GM21825 (cell line): ENCODE measurements at regions not wholly inside any gene's neighbourhood (a gene's known extent, or its start where the extent isn't known, plus 50 kb on each side); places are given as distances from the start of the nearest gene placed in this dataset.
"Not testable (repeated sequence)": the region's sequence is repeated elsewhere in the genome, so short reads cannot be mapped to it uniquely, and the experiment has no call there.

Source experiments
- ATAC-seq: cut with Tn5 transposase; IDR thresholded peaks from one replicate; pipeline ENCODE4 v1.9.1; 2021; ENCODE audit warnings: mild to moderate bottlenecking, moderate library complexity; ENCODE audit not compliant: unreplicated experiment

- ATAC-seq: no peak
Observed at GRCh38 chr7:155377071-155377837, 79.6 kb downstream of the INSIG1 start.

DNA sequence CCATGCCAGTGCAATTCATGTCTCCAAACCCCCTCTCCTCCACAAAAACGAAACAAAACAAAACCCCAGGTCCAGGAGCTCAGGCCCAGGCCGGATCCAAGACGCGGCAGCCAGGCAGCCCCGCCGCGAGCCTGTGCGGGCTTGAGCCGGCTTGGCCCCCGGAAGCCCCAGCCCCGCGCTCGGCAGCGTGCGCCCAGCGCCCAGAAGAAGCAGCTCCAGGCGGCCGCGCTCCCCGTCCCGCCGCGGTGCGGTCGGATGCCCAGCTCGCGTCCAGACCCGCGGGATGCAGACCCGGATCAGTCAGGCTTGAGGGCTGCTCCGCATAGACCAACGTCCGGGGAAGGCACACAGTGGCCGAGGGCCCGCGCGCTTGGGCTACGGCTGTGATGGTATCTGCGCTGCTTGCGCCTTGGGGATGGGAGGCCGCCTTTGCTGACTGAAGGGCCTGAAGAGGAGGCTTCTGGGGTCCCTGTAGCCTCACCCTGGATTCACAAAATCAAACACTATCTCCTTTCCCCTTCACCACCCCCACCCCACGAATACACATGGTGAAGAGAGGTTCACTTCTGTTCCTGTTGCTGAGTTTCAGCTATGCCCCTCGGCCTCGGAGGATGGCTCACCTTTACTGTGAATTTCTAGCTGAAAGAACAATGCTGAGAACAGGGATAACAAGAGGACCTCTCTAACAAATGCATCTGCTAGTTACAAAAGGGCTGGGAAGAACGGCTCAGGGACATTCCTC, 79.9 kb upstream of the EN2 start:
- no peak for ATAC-seq

- ATAC-seq: no peak
Observed at GRCh38 chr7:155378580-155378934, 79.4 kb upstream of the EN2 start.

DNA sequence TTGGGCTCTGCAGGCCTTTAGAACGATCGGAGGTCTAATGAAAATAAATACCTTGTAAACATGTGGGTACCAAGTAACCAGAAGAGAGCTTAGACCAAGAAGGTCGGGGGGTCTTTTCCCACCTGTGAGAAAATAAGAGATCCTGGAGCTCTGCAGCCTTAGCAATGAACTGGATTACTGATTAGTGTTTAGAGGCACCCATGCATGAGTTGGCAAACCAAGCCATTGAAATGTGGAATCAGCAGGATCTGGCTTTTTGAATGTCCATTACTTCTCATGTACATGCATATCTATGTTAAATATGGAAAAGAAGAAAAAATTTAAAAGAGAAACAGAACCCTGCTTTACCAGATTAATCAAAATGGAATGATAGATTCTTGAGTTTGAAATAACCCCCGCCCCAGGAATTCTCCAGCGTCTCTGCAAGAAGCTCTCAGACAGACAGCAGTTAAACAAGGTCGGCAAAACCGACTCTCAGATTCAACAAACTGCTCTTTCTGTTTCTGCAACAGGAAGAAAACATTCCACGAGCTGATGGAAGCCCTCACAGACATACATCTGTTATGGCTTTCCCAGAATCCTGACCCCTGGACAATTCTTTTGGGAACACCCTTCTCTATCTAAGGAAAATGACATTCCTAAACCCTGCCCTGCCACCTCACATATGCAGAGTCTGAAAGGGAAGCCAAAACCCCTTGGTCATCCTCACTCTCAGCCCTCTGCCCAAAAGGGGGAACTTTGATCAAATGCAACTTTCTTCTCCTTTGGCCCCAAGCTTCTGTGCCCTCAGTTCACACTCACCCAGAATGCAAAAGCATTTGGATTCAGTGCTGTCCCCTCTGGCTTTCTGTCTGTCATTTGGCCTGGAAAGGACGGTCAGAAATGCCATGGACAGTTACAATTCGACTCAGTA, 78.7 kb upstream of the EN2 start:
- ATAC-seq: no peak

DNA sequence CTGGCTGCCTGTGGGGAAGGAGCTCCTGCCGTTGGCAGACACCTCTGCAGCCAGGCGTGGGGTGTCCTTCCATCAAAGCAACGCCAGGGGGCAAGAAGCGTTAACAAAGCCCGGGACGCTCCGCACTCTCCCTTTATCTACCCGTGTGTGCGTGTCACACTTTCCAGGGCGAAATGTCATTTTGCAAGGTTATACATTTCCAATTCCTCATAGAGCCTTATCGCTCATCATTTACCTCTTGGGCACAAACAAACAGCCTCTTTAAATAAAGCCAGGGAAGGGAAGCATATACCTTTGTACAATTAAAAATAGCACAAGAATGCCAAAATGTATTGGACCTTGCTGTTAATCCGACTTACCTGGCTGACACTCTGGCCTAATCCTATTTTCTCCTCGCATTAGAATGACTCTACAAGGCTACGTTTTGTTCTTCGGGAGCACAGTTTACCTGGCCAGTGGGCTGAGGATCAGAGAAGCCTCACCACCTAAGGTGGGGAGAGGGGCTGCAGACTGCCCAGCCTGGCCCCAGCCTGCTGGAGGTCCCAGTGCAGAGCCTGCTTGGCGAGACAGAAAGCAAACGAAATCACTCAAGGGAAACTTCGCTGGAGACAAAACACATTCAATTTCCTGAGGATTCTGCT, 77.6 kb upstream of the EN2 start:
- peak; percentile 61 for ATAC-seq

- no peak for ATAC-seq
Observed at GRCh38 chr7:155380976-155381851, 76.7 kb upstream of the EN2 start.

GRCh38 chr7:155381852-155382801, 75.8 kb upstream of the EN2 start:
- ATAC-seq: no peak

DNA sequence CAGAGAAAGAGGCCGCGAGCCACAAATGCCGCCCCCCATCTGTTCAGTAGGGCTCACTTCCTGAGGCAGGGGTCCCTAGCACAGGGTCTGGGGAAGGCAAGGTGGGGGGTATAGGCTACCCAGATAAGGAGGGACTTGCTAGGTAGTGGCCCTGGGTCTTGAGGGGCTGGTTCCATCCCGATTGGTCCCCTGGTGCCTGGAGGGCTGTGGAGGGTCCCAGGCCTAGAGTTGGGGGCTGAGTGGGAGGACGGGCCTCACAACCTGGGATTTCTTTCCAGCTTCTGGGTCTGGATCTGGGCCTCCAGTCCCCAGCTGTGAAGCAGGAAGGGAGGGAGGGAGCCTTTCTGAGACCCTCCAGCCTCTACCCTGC, 75.1 kb upstream of the EN2 start:
- ATAC-seq: no peak

GRCh38 chr7:155383756-155384491, 74.0 kb upstream of the EN2 start:
- ATAC-seq: no peak

DNA sequence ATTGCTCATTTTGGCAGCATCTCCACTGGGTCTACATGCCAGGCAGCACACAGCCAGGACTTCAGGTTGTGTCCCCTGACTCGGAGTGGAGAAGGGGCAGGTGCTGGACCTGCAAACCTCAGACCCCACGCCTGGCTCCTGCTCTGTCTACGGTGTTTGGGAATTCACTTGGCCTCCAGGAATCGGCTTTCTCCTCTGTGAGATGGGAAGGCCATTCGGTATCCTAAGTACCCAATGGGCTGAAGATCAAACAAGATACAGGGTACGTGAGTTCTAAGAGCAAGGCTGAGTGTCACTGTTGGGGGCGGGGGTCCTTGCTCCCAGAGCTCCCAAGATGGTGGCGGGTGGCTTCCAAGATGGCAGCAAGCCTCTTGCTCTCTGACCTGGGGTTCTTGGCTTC, 73.2 kb upstream of the EN2 start:
- ATAC-seq: no peak

DNA sequence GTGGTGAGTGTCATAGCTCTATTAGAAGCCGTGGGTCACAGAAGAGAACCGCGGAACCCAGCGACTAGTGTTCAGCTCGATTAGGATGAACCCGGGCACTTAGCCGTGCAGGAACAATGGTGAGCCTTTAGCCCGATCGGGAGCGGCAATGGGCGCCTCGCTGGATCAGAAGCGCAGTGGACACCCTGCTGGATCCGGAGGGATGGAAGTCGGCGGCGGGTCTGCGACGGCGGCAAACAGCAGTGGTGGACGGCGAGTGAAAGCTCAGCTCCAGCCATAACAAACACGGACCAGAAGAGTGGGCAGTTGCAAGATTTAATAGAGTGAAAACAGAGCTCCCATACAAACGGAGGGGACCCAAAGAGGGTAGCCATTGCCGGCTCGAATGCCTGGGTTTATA, 72.7 kb upstream of the EN2 start:
- not testable (repeated sequence) for ATAC-seq

DNA sequence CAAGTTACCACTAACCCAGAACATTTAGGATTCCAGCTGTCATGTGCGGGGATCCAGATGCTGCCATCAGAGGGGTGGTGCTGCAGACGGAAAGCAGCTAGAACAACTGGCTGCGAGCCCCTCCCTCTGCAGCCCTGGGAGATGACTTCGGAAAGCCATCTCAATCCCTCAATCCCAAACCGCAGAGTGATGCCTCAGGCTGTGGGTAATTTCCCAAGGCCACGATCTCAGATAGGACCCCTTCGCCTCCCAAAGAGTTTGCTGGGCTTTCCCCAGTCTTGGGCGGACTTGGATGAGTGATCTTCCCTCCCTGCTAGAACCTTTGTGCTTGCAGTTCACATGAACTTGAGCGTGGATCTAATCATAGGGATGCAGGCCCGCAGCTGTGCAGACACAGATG, 71.3 kb upstream of the EN2 start:
- no peak for ATAC-seq

DNA sequence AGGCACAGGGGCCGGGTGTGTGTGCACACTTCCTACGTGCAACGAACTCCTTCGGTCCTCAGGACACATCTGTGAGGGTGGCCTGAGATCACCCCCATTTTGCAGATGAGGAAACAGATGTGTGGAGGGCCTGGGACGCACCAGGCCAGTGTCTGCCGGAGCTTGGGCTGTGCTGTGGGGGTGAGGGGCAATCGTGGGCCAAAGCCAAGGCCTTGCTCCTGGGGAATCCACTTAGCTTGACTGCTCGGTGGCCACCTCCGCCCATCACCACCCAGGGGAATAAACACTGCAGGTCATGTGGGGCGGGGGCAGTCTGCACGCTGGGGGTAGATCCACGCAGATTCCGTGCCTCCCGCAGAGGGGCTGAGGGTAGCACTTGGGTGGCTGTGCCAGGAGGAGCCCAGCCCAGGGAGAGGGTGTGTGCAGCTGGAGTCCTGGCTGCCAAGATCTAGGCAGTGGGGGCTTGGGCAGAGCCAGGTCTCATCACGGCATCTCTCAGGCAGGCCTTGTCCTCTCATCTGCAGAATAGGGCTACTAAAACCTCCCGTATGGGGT, 70.8 kb upstream of the EN2 start:
- no peak for ATAC-seq

- no peak for ATAC-seq
Observed at GRCh38 chr7:155388561-155388960, 69.4 kb upstream of the EN2 start.

DNA sequence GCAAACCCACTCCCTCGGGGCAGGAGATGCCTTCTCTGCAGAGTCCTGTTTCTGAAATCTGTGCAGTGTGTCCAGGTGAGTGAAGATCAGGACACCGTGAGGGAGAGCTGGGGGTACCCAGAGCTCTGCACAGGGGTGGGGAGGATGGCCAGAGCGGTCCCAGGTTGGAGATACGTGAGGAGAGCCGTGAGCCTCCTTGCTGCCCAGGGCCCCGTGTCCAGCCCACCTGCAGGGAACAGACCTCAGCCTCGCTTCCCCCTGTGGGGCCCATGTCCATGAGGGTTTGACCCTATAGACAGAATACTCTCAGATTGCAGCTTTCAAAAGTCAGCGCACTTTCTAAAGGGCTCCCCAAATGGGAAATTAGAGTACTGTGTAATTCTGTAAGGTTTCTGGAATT, 66.5 kb upstream of the EN2 start:
- no peak for ATAC-seq

- no peak for ATAC-seq
Observed at GRCh38 chr7:155392726-155393570, 65.0 kb upstream of the EN2 start.

DNA sequence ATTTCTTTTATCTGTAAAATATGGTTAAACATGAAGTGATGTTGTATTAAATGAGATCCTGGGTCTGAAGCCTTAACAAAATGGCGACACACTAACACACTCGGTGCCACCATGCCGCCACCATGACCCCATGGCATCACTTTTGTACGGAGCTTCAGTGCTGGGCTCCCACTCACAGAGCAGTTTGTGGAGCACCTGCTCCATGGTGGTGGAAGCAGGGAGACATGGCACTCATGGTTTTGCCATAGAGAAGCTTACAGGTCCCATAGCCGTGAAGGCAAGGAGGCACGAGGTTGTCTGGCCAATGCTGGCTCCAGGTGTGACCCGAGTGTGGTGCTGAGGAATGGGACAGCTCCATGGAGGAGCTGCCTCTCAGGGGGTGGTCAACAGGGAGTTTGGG, 63.5 kb upstream of the EN2 start:
- no peak for ATAC-seq
